Gastrocnemius medialis (tissue), 4 donors: ENCODE measurements at regions not wholly inside any gene's neighbourhood (a gene's known extent, or its start where the extent isn't known, plus 50 kb on each side); places are given as distances from the start of the nearest gene placed in this dataset.

Source experiments
- CTCF ChIP-seq, 5 experiments: fragments of 450-650 bp in 3 of 5; fragments of 200-600 bp in 2 of 5; sonication (generic) in 2 of 5; IDR thresholded peaks in 4 of 5; conservative IDR thresholded peaks in 1 of 5; 1 replicate in 4 of 5; 2 replicates in 1 of 5; pipeline ENCODE4 v1.5.1; 2016 to 2019; ENCODE audit warnings: antibody characterized with exemption in 5 of 5, mild to moderate bottlenecking in 3 of 5, moderate library complexity in 3 of 5
- POLR2A ChIP-seq, 2 donors: fragments of 450-650 bp; IDR thresholded peaks; one replicate each; pipeline ENCODE4 v1.6.1; 2017; ENCODE audit warnings: antibody characterized with exemption in 2 of 2, mild to moderate bottlenecking in 2 of 2, moderate library complexity in 2 of 2

- no peak for TF ChIP-seq CTCF (IDR thresholded peaks at IDR 0.05 in 4 of 5, conservative IDR thresholded peaks at IDR 0.05 in 1 of 5)
- no peak for TF ChIP-seq POLR2A (IDR thresholded peaks at IDR 0.05)
Observed at GRCh38 chr14:98752660-98753059, 519.3 kb downstream of the BCL11B start.
